ENCODE measurements at regions not wholly inside any gene's neighbourhood (a gene's known extent, or its start where the extent isn't known, plus 50 kb on each side); places are given as distances from the start of the nearest gene placed in this dataset.
"Not testable (repeated sequence)": the region's sequence is repeated elsewhere in the genome, so short reads cannot be mapped to it uniquely, and the experiment has no call there.

DNA sequence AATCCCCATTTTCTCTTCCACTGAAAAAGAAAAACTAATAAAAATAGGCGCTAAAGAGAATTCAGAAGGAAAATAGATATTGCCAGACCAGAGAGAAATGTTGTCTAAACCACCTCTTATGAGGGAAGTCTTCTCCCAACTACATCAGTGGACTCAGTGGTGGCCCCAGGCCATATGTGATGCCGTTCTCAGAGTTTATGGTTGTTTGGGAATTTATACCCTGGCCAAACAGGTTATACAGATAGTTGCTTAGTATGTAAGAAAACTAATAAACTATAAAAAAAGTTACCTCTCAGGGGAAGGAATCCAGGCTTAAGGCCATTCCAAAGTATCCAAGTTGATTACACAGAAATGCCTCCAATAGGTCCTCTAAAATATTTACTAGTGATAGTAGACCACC is 103.4 kb upstream of the RBM19 start:
- CTCF ChIA-PET (ENCODE audit: unreplicated experiment), result no interaction called here
- H3K9me2 ChIP-seq (ENCODE audit: insufficient read depth, low read length), result no peaks in the 10 kb centered on the region
- H3K79me2 ChIP-seq (ENCODE audit: insufficient read depth, low read depth, low read length), result no peaks in the 10 kb centered on the region
- POLR2A ChIA-PET, result no interaction called here
- no TSS peak for BruUV-seq (replicated peaks)
- H4K20me1 ChIP-seq (ENCODE audit: insufficient read depth, low read length), result no peaks in the 10 kb centered on the region
- H3K27ac ChIP-seq (ENCODE audit: low read depth, low read length, poor library complexity, severe bottlenecking), result no peak overlapping the region
- H3K9me3 ChIP-seq (ENCODE audit: low read length), result no peaks in the 10 kb centered on the region
- intact Hi-C loops (cut with micrococcal nuclease; ENCODE audit: unreplicated experiment), result no loop called here
- no peak overlapping the region for H2AFZ ChIP-seq (ENCODE audit: low read length)
- no peak overlapping the region for H3K4me3 ChIP-seq (ENCODE audit: low read depth, low read length, poor library complexity, severe bottlenecking)
- H3K4me1 ChIP-seq (ENCODE audit: insufficient read depth, low read length, poor library complexity, severe bottlenecking), result no peaks in the 10 kb centered on the region
- H3K36me3 ChIP-seq (ENCODE audit: insufficient read depth, low read length), result no peaks in the 10 kb centered on the region
- no peak for TF ChIP-seq EZH2phosphoT487 (IDR thresholded peaks at IDR 0.05; ENCODE audit: borderline replicate concordance, low read depth, low read length)
- TF ChIP-seq, protein P1, sequence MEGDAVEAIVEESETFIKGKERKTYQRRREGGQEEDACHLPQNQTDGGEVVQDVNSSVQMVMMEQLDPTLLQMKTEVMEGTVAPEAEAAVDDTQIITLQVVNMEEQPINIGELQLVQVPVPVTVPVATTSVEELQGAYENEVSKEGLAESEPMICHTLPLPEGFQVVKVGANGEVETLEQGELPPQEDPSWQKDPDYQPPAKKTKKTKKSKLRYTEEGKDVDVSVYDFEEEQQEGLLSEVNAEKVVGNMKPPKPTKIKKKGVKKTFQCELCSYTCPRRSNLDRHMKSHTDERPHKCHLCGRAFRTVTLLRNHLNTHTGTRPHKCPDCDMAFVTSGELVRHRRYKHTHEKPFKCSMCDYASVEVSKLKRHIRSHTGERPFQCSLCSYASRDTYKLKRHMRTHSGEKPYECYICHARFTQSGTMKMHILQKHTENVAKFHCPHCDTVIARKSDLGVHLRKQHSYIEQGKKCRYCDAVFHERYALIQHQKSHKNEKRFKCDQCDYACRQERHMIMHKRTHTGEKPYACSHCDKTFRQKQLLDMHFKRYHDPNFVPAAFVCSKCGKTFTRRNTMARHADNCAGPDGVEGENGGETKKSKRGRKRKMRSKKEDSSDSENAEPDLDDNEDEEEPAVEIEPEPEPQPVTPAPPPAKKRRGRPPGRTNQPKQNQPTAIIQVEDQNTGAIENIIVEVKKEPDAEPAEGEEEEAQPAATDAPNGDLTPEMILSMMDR (conservative IDR thresholded peaks at IDR 0.05; ENCODE audit: low read length), result no peak
- no peak for DNase-seq (ENCODE audit: low spot score)
- H3K4me2 ChIP-seq (ENCODE audit: low read length), result no peak overlapping the region

DNA sequence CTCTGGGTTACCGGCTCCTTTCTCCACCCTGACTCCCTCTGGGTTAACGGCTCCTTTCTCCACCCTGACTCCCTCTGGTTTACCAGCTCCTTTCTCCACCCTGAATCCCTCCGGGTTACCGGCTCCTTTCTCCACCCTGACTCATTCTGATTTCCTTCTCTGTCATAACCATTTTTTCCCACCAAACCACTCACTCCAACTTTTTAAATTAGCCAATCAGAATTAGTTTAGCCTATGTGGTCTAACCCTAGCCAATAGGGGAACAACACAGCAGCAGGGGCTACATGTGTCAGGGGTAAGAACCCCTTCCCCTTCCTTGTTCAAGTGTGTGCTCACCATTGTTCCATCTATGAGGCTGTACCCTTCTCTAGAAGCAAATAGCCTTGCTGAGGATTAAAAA is 98.4 kb upstream of the RBM19 start:
- POLR2A ChIA-PET, result interaction anchor here (0.6 kb wide), 1 partner anchor 16 kb away, joined by 3 read pairs; no protein-coding TSS in a partner anchor
- no peaks in the 10 kb centered on the region for H3K4me1 ChIP-seq (ENCODE audit: insufficient read depth, low read length, poor library complexity, severe bottlenecking)

DNA sequence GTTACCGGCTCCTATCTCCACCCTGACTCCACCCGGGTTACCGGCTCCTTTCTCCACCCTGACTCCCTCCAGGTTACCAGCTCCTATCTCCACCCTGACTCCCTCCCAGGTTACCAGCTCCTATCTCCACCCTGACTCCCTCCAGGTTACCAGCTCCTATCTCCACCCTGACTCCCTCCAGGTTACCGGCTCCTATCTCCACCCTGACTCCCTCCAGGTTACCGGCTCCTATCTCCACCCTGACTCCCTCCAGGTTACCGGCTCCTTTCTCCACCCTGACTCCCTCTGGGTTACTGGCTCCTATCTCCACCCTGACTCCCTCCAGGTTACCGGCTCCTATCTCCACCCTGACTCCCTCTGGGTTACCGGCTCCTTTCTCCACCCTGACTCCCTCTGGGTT is 97.9 kb upstream of the RBM19 start:
- ChIA-PET CTCF (ENCODE audit: unreplicated experiment) (interaction anchor here (0.7 kb wide), 1 partner anchor 95 kb away, joined by 3 read pairs; no protein-coding TSS in a partner anchor), POLR2A (interaction anchor here (0.6 kb wide), 1 partner anchor 15 kb away, joined by 3 read pairs; no protein-coding TSS in a partner anchor)
- H3K79me2 ChIP-seq (ENCODE audit: insufficient read depth, low read depth, low read length); DNase-seq (ENCODE audit: low spot score); H3K4me3 ChIP-seq (ENCODE audit: low read depth, low read length, poor library complexity, severe bottlenecking); H3K36me3 ChIP-seq (ENCODE audit: insufficient read depth, low read length); BruUV-seq (replicated peaks); intact Hi-C loops (cut with micrococcal nuclease; ENCODE audit: unreplicated experiment); H3K4me1 ChIP-seq (ENCODE audit: insufficient read depth, low read length, poor library complexity, severe bottlenecking); H3K27ac ChIP-seq (ENCODE audit: low read depth, low read length, poor library complexity, severe bottlenecking); H2AFZ ChIP-seq (ENCODE audit: low read length); H3K9me2 ChIP-seq (ENCODE audit: insufficient read depth, low read length); H3K4me2 ChIP-seq (ENCODE audit: low read length); H4K20me1 ChIP-seq (ENCODE audit: insufficient read depth, low read length); H3K9me3 ChIP-seq (ENCODE audit: low read length): not testable (repeated sequence)

More for the DNA sequence above, 98.4 kb upstream of the RBM19 start:
- Histone ChIP-seq H4K20me1 (ENCODE audit: insufficient read depth, low read length) (no peaks in the 10 kb centered on the region), H3K4me2 (ENCODE audit: low read length) (no peak overlapping the region), H2AFZ (ENCODE audit: low read length) (no peak overlapping the region), H3K36me3 (ENCODE audit: insufficient read depth, low read length) (no peaks in the 10 kb centered on the region), H3K9me3 (ENCODE audit: low read length) (no peaks in the 10 kb centered on the region), H3K27ac (ENCODE audit: low read depth, low read length, poor library complexity, severe bottlenecking) (no peak overlapping the region), H3K9me2 (ENCODE audit: insufficient read depth, low read length) (no peaks in the 10 kb centered on the region), H3K4me3 (ENCODE audit: low read depth, low read length, poor library complexity, severe bottlenecking) (no peak overlapping the region), H3K79me2 (ENCODE audit: insufficient read depth, low read depth, low read length) (no peaks in the 10 kb centered on the region)
- intact Hi-C loops (cut with micrococcal nuclease; ENCODE audit: unreplicated experiment), result no loop called here
- no peak for DNase-seq (ENCODE audit: low spot score)
- TF ChIP-seq, protein P1 (conservative IDR thresholded peaks at IDR 0.05; ENCODE audit: low read length), result no peak
- no peak for TF ChIP-seq EZH2phosphoT487 (IDR thresholded peaks at IDR 0.05; ENCODE audit: borderline replicate concordance, low read depth, low read length)
- CTCF ChIA-PET (ENCODE audit: unreplicated experiment), result interaction anchor here (0.7 kb wide), 1 partner anchor 95 kb away, joined by 3 read pairs; no protein-coding TSS in a partner anchor
- BruUV-seq (replicated peaks), result no TSS peak

All from OCI-LY7 (cell line).